Vagina (tissue), 2 donors: ENCODE measurements at regions not wholly inside any gene's neighbourhood (a gene's known extent, or its start where the extent isn't known, plus 50 kb on each side); places are given as distances from the start of the nearest gene placed in this dataset.

Experiments used
- POLR2AphosphoS5 ChIP-seq, 2 donors: sonication (generic); formaldehyde crosslinking; IDR thresholded peaks; one replicate each; pipeline ENCODE4 v1.9.0; 2017; ENCODE audit warnings: antibody characterized with exemption in 2 of 2, mild to moderate bottlenecking in 2 of 2, low read depth in 1 of 2; ENCODE audit not compliant: insufficient read depth in 1 of 2
- TF ChIP-seq, protein P1 (sequence below), 3 experiments: fragments of 450-650 bp in 2 of 3; fragments of 200-600 bp in 1 of 3; sonication (generic) in 1 of 3; IDR thresholded peaks; one replicate each; pipeline ENCODE4 v1.5.1; 2017 to 2019; ENCODE audit warnings: antibody characterized with exemption in 3 of 3, mild to moderate bottlenecking in 2 of 3, moderate library complexity in 2 of 3

GRCh38 chr6:169380493-169380892, 126.8 kb upstream of the THBS2 start:
- TF ChIP-seq, protein P1, sequence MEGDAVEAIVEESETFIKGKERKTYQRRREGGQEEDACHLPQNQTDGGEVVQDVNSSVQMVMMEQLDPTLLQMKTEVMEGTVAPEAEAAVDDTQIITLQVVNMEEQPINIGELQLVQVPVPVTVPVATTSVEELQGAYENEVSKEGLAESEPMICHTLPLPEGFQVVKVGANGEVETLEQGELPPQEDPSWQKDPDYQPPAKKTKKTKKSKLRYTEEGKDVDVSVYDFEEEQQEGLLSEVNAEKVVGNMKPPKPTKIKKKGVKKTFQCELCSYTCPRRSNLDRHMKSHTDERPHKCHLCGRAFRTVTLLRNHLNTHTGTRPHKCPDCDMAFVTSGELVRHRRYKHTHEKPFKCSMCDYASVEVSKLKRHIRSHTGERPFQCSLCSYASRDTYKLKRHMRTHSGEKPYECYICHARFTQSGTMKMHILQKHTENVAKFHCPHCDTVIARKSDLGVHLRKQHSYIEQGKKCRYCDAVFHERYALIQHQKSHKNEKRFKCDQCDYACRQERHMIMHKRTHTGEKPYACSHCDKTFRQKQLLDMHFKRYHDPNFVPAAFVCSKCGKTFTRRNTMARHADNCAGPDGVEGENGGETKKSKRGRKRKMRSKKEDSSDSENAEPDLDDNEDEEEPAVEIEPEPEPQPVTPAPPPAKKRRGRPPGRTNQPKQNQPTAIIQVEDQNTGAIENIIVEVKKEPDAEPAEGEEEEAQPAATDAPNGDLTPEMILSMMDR (IDR thresholded peaks at IDR 0.05): no peak
- TF ChIP-seq POLR2AphosphoS5 (IDR thresholded peaks at IDR 0.05; ENCODE audit: insufficient read depth in 1 of 2, low read depth in 1 of 2): no peak
